BLaER1 treated with 17β-estradiol and CSF1 and Interleukin-3, amounts not matched to agents 10 nM and 100 nM (cell line): ENCODE measurements at regions not wholly inside any gene's neighbourhood (a gene's known extent, or its start where the extent isn't known, plus 50 kb on each side); places are given as distances from the start of the nearest gene placed in this dataset.
A peak's percentile ranks its signal among the peaks of the same experiment; 100 is the strongest.

ENCODE experiments used
- H3K27ac ChIP-seq, 11 experiments: shearing (Covaris generic); formaldehyde crosslinking; 2 replicates each; pipeline ENCODE4 v1.8.1; 2022
- H3K27me3 ChIP-seq, 11 experiments: shearing (Covaris generic); formaldehyde crosslinking; 2 replicates each; pipeline ENCODE4 v1.8.1; 2022
- H3K36me3 ChIP-seq, 11 experiments: shearing (Covaris generic); formaldehyde crosslinking; 2 replicates each; pipeline ENCODE4 v1.8.1; 2022
- H3K4me1 ChIP-seq, 10 experiments: shearing (Covaris generic); formaldehyde crosslinking; 2 replicates each; pipeline ENCODE4 v1.8.1; 2022
- H3K4me2 ChIP-seq, 11 experiments: shearing (Covaris generic); formaldehyde crosslinking; 2 replicates each; pipeline ENCODE4 v1.8.1; 2022
- H3K4me3 ChIP-seq, 10 experiments: shearing (Covaris generic); formaldehyde crosslinking; 2 replicates each; pipeline ENCODE4 v1.8.1; 2022
- H3K9ac ChIP-seq, 11 experiments: shearing (Covaris generic); formaldehyde crosslinking; 2 replicates each; pipeline ENCODE4 v1.8.1; 2022
- H3K9me3 ChIP-seq, 11 experiments: shearing (Covaris generic); formaldehyde crosslinking; replicated peaks in 1 of 11; 2 replicates each; pipeline ENCODE4 v1.8.1; 2022
- H4K20me1 ChIP-seq, 11 experiments: shearing (Covaris generic); formaldehyde crosslinking; 2 replicates each; pipeline ENCODE4 v1.8.1; 2022
- Cebpa-rat ChIP-seq, 11 experiments: shearing (Covaris generic); IDR thresholded peaks; 2 replicates each; pipeline ENCODE4 v1.8.1; 2022

DNA sequence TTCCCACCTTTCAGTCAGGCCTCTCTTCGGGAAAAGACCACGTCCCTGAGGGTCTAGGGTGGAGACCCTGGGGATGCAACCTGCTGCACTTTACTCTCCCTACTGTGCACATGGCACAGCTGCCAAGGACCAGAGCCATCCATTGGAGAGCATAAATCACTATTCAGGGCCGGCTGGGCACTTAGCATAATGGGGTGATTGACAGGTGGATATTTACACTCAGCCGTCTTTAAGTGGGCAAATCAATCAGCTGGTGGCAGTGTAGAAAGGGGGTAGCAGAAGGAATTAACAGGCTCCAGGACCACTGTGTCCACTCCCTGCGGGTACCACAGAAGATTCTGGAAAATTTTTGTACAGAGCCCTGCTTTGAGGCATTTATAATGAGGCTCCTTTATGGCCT, 87.3 kb upstream of the IRX6 start:
- Histone ChIP-seq H3K27me3 (no peaks in the 10 kb centered on the region), H3K9me3 (no peaks in the 10 kb centered on the region), H3K4me3 (no peak overlapping the region), H3K4me1 (peaks cover 0 to 9% (median 4%) of the 10 kb centered on the region in 10 experiments; a peak in 4 of 20 replicates), H4K20me1 (no peaks in the 10 kb centered on the region), H3K9ac (no peak overlapping the region), H3K27ac (no peak overlapping the region), H3K4me2 (no peak overlapping the region), H3K36me3 (no peaks in the 10 kb centered on the region)
- TF ChIP-seq Cebpa-rat (IDR thresholded peaks at IDR 0.05), result no peak

DNA sequence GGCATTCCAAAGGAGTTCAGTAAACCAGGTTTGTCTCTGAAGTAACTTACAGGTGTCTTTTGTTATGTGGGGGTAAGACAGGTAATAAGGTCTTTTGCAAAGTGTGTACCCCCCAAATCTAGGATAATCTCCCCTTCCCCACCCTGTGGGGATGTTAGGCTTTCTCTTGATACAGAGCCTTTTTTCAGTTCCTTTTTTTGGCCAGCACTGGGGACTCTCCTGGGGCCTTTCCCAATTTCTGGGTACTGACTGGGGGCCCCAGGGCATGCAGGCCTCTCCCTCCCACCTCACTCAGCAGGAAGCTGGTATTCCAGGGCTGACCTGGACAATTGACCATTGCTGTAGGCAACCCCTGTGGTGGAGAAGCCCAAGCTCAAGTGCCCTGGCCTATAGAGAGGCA, 84.3 kb upstream of the IRX6 start:
- Histone ChIP-seq H3K9me3 (no peaks in the 10 kb centered on the region), H4K20me1 (no peaks in the 10 kb centered on the region), H3K4me3 (no peak overlapping the region), H3K4me2 (peak overlapping the region in 3 of 11 experiments; percentile 4 to 47 (median 6); a peak in 2 of 22 replicates), H3K36me3 (no peaks in the 10 kb centered on the region), H3K27ac (no peak overlapping the region), H3K9ac (no peak overlapping the region), H3K4me1 (peaks cover 0 to 9% (median 4%) of the 10 kb centered on the region in 10 experiments; a peak in 4 of 20 replicates), H3K27me3 (no peaks in the 10 kb centered on the region)
- no peak for TF ChIP-seq Cebpa-rat (IDR thresholded peaks at IDR 0.05)

DNA sequence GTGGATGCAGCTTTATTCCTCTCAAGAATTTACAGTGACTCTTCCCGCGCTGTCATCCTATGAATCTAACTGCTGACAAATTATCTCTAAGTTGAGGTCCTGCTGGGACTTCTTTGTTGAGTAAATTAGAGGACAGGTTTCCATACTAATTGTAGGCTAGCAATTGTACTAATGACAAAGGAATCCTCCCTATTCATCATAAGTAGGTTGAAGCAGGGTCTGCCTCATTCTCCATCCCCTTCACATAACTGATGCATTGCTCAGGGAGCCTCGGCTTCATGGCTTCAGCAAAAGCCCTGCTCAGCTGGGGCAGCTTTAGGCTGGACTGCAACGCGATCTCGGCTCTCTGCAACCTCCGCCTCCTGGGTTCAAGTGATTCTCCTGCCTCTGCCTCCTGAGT, 83.1 kb upstream of the IRX6 start:
- no peaks in the 10 kb centered on the region for H3K9me3 ChIP-seq
- no peak for TF ChIP-seq Cebpa-rat (IDR thresholded peaks at IDR 0.05)
- no peak overlapping the region for H3K27ac ChIP-seq
- no peaks in the 10 kb centered on the region for H4K20me1 ChIP-seq
- H3K9ac ChIP-seq, result no peak overlapping the region
- H3K27me3 ChIP-seq, result no peaks in the 10 kb centered on the region
- H3K36me3 ChIP-seq, result no peaks in the 10 kb centered on the region
- H3K4me3 ChIP-seq, result no peak overlapping the region
- H3K4me1 ChIP-seq, result peaks cover 0 to 9% (median 4%) of the 10 kb centered on the region in 10 experiments; a peak in 4 of 20 replicates
- no peak overlapping the region for H3K4me2 ChIP-seq

DNA sequence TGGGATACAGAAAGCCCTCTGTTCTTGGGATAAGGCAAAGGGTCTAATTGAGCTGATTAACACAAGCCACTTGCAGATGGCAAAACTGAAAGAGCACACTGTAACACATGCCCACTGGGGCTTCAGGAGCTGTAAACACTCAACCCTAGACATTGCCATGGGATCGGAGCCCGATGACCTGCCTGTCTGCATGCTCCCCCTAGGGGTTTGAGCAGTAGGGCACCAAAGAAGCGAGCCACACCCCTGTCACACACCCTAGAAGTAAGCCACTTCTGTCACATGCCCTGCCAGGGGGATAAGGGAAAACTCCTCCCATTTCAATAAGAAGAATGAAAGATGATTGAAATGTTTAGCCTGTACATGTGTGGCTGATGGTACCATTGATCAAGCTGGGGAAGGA, 81.3 kb upstream of the IRX6 start:
- Histone ChIP-seq H3K9ac (no peak overlapping the region), H3K9me3 (no peaks in the 10 kb centered on the region), H3K36me3 (no peaks in the 10 kb centered on the region), H3K27ac (no peak overlapping the region), H4K20me1 (no peaks in the 10 kb centered on the region), H3K4me3 (no peak overlapping the region), H3K27me3 (no peaks in the 10 kb centered on the region), H3K4me2 (no peak overlapping the region), H3K4me1 (peaks cover 0 to 9% (median 2%) of the 10 kb centered on the region in 10 experiments; a peak in 4 of 20 replicates)
- no peak for TF ChIP-seq Cebpa-rat (IDR thresholded peaks at IDR 0.05)

DNA sequence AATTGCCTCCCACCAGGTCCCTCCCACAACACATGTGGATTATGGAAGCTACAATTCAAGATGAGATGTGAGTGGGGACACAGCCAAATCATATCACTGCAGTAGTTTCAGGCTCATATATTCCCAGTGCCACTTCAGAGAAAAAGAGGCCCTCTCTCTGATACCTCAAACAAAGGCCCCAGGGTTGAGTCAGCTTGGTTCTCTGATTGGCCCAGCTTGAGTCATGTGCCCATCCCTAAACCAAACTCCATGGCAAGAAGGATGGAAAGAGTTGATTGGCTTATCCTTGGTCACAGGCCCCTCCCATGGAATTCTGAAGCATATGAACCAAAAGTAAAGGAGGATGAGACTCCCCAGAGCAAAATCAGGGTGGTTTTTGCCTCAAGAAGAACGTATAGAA, 75.9 kb upstream of the IRX6 start:
- Histone ChIP-seq H3K9me3 (peaks cover 0 to 14% (median 0%) of the 10 kb centered on the region in 11 experiments; a peak in 5 of 22 replicates), H3K4me2 (no peak overlapping the region), H3K36me3 (no peaks in the 10 kb centered on the region), H3K4me1 (peaks cover 0 to 14% (median 0%) of the 10 kb centered on the region in 10 experiments; a peak in 3 of 20 replicates), H3K4me3 (no peak overlapping the region), H4K20me1 (no peaks in the 10 kb centered on the region), H3K9ac (no peak overlapping the region), H3K27me3 (no peaks in the 10 kb centered on the region), H3K27ac (no peak overlapping the region)
- no peak for TF ChIP-seq Cebpa-rat (IDR thresholded peaks at IDR 0.05)

DNA sequence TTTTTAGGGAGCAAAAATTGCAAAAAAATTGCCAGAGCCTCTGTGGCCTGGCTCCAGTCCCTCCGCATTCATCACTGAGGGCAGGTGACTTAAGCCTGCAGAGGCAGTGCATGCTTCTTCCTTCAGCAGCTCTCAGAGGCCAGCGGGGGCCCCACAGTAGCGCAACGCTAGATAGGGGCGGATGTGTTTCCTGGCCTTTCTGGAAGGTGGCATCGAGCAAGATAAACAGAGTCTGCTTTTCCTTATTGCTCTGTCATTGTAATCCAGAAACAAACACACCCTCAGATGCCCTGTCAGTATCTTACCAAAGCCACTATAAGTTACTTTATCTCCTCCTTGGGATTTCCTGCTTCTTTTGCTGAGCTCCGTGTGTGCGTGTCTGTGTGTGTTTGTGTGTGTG, 75.5 kb upstream of the IRX6 start:
- Histone ChIP-seq H3K36me3 (no peaks in the 10 kb centered on the region), H3K9ac (no peak overlapping the region), H3K9me3 (peaks cover 0 to 16% (median under 1%) of the 10 kb centered on the region in 11 experiments; a peak in 14 of 22 replicates), H3K4me2 (no peak overlapping the region), H3K4me1 (peaks cover 0 to 14% (median 0%) of the 10 kb centered on the region in 10 experiments; a peak in 3 of 20 replicates), H4K20me1 (no peaks in the 10 kb centered on the region), H3K27ac (no peak overlapping the region), H3K27me3 (no peaks in the 10 kb centered on the region), H3K4me3 (no peak overlapping the region)
- no peak for TF ChIP-seq Cebpa-rat (IDR thresholded peaks at IDR 0.05)

DNA sequence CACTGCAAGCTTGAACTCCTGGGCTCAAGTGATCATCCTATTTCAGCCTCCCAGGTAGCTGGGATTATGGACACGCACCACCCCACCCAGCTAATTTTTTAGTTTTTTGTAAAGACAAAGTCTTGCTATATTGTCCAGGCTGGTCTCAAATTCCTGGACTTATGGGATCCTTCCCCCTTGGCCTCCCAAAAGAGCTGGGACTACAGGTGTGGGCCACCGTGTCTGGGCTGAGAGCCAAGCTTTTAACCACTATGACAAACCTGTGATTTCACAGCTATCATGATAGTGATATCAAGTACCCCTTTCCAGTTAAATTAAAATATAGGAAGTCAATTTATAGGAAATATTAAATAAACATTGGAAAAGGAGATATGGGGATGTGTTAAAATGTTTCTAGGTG, 74.6 kb upstream of the IRX6 start:
- peaks cover 5 to 25% (median 9%) of the 10 kb centered on the region in 11 experiments; a peak in 17 of 22 replicates for H3K9me3 ChIP-seq
- no peak for TF ChIP-seq Cebpa-rat (IDR thresholded peaks at IDR 0.05)
- no peak overlapping the region for H3K9ac ChIP-seq
- H3K4me2 ChIP-seq, result no peak overlapping the region
- no peak overlapping the region for H3K4me3 ChIP-seq
- no peaks in the 10 kb centered on the region for H3K27me3 ChIP-seq
- H4K20me1 ChIP-seq, result no peaks in the 10 kb centered on the region
- peaks cover 0 to 14% (median 0%) of the 10 kb centered on the region in 10 experiments; a peak in 3 of 20 replicates for H3K4me1 ChIP-seq
- no peaks in the 10 kb centered on the region for H3K36me3 ChIP-seq
- H3K27ac ChIP-seq, result no peak overlapping the region

DNA sequence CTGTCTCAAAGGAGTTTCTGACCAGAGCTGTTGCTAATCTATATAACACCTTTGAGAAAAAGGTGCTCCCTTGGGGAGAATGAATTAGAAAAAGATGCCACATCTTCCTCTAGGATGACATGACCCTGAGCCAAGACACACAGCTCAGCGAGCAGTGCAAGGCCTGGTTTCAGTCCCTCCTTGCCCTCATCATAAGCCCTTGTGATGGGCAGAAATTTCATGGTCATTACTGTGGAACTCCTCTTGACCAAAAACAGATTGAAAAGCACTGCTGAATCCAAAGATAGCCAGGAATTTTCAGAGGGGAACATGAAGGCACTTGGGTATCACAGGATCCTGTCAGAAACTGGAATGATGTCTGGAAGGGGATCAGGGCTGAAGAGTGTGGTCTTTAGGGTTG, 74.1 kb upstream of the IRX6 start:
- TF ChIP-seq Cebpa-rat (IDR thresholded peaks at IDR 0.05), result no peak
- Histone ChIP-seq H4K20me1 (no peaks in the 10 kb centered on the region), H3K4me1 (peaks cover 0 to 14% (median 0%) of the 10 kb centered on the region in 10 experiments; a peak in 3 of 20 replicates)

DNA sequence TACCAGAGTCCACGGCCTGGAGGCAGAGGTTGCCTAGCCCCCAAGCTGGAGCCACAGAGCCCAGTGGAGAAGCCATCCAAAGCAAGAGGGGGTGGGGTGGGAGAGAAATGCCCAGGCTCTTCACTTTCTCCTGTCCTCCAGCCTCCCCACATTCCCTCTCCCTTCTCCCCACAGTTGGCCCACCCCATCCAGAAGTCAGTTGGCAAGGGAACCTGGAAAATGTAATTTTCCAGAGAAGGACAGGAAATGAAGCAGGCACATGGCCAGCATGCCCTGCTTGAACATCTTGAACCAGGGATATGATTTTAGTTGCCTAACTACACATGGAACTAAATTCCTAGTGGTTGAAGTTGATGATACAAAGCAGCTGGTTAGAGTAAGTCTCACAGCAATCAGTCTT, 73.3 kb upstream of the IRX6 start:
- H3K9ac ChIP-seq, result no peak overlapping the region

More for the DNA sequence above, 74.1 kb upstream of the IRX6 start:
- H3K9ac ChIP-seq, result no peak overlapping the region
- H3K4me3 ChIP-seq, result no peak overlapping the region
- H3K27ac ChIP-seq, result no peak overlapping the region
- H3K4me2 ChIP-seq, result no peak overlapping the region
- H3K36me3 ChIP-seq, result no peaks in the 10 kb centered on the region
- H3K9me3 ChIP-seq, result peaks cover 5 to 31% (median 13%) of the 10 kb centered on the region in 11 experiments; a peak in 17 of 22 replicates
- no peaks in the 10 kb centered on the region for H3K27me3 ChIP-seq

DNA sequence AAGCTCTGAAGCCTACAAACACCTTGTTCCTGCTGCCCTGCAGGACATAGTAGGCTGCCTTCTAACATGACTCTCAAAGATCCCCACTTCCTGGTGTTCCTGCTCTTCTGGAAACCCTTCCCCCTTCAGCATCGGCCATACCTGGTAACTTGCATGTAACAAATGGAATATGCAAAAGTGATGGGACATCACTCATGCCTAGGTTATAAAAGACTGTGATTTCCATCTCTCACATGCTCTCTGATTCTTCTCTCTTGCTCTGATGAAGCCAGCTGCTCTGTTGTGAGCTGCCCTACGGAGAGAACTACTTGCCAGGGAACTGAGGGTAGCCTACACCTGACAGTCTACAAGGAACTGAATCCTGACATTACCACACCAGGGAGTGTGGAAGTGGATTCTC, 72.9 kb upstream of the IRX6 start:
- Histone ChIP-seq H3K9ac (no peak overlapping the region), H3K27ac (no peak overlapping the region), H3K27me3 (no peaks in the 10 kb centered on the region)

More for the DNA sequence above, 73.3 kb upstream of the IRX6 start:
- H3K9me3 ChIP-seq, result peaks cover 5 to 31% (median 14%) of the 10 kb centered on the region in 11 experiments; a peak in 17 of 22 replicates
- H3K4me3 ChIP-seq, result no peak overlapping the region
- H4K20me1 ChIP-seq, result no peaks in the 10 kb centered on the region
- H3K4me1 ChIP-seq, result peaks cover 0 to 14% (median 0%) of the 10 kb centered on the region in 10 experiments; a peak in 3 of 20 replicates
- H3K36me3 ChIP-seq, result no peaks in the 10 kb centered on the region
- no peak for TF ChIP-seq Cebpa-rat (IDR thresholded peaks at IDR 0.05)
- H3K27ac ChIP-seq, result no peak overlapping the region
- no peak overlapping the region for H3K4me2 ChIP-seq
- no peaks in the 10 kb centered on the region for H3K27me3 ChIP-seq

More for the DNA sequence above, 72.9 kb upstream of the IRX6 start:
- H3K9me3 ChIP-seq, result peaks cover 5 to 31% (median 14%) of the 10 kb centered on the region in 11 experiments; a peak in 17 of 22 replicates
- peaks cover 0 to 14% (median 0%) of the 10 kb centered on the region in 10 experiments; a peak in 3 of 20 replicates for H3K4me1 ChIP-seq
- no peaks in the 10 kb centered on the region for H3K36me3 ChIP-seq
- H3K4me3 ChIP-seq, result no peak overlapping the region
- TF ChIP-seq Cebpa-rat (IDR thresholded peaks at IDR 0.05), result no peak
- no peak overlapping the region for H3K4me2 ChIP-seq
- H4K20me1 ChIP-seq, result no peaks in the 10 kb centered on the region
